ENCODE measurements at regions not wholly inside any gene's neighbourhood (a gene's known extent, or its start where the extent isn't known, plus 50 kb on each side); places are given as distances from the start of the nearest gene placed in this dataset.
"Not testable (repeated sequence)": the region's sequence is repeated elsewhere in the genome, so short reads cannot be mapped to it uniquely, and the experiment has no call there.

DNA sequence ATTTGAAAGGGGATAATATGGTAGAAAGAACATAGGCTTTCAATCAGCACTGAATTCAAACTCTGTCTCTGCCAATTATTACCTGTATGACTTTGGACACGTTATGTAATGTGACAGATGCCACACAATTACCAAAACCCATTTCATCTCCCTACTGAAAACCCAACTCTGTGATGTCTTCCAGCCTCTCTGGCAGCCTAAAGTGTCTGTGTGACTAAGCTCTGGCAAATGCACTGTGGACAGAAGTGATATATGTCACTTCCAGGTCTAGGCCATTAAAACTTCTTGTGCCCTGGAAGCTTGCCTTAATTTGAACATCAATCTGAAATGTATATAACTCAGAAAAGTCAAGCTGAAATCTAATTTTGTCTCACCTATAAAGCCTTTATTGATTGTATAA lies 552.0 kb downstream of the RFC3 start:
- no peak for TF ChIP-seq CTCF (conservative IDR thresholded peaks at IDR 0.05; ENCODE audit: low read depth, low read length)
- no peak overlapping the region for H3K4me3 ChIP-seq (ENCODE audit: low read depth, low read length)
- DNase-seq (ENCODE audit: low read depth), result no peak

DNA sequence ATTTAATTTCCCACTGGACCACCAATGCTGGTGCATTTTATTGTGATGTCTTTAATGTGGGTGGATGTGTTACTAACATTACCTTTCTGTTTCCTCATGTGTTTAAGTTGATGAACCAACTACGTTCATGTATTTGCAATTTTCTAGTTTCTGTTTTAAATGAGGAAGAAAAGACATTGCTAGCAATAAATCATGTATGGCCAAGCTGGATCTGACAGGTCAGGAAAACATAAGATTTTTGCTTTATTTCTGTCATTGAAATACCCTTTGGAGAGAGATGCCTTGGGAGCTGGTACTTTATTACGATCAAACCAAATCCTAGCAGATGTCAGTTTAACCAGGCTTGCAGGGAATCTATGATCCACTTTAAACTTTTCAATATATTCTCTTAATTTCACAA lies 553.2 kb downstream of the RFC3 start:
- TF ChIP-seq CTCF (conservative IDR thresholded peaks at IDR 0.05; ENCODE audit: low read depth, low read length), result no peak
- DNase-seq (ENCODE audit: low read depth), result no peak
- no peak overlapping the region for H3K4me3 ChIP-seq (ENCODE audit: low read depth, low read length)

GRCh38 chr13:34371645-34372395 lies 553.9 kb downstream of the RFC3 start:
- no peak overlapping the region for H3K4me3 ChIP-seq (ENCODE audit: low read depth, low read length)
- TF ChIP-seq CTCF (conservative IDR thresholded peaks at IDR 0.05; ENCODE audit: low read depth, low read length), result no peak
- peak; percentile 29 for DNase-seq (ENCODE audit: low read depth)

DNA sequence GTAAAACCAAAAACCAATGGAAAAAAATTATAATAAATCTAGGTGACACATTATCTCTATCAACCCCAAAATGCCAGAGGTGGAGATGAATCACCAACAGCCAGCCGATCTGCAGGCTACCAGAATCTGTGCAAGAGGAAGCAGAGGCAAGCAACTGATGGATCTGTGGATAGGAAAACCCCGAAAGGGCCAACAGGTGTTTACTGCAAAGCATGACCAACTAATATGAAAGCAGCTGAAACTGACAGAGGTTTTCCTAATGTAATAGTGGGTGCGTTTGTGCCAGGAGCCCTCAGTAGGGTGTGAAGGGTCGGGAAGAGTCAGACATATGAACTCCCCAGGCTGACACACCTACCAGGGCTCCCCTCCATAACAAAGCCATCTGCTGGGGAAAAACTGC lies 554.6 kb downstream of the RFC3 start:
- no peak overlapping the region for H3K4me3 ChIP-seq (ENCODE audit: low read depth, low read length)
- no peak for DNase-seq (ENCODE audit: low read depth)
- no peak for TF ChIP-seq CTCF (conservative IDR thresholded peaks at IDR 0.05; ENCODE audit: low read depth, low read length)

- no peak for DNase-seq (ENCODE audit: low read depth)
- H3K4me3 ChIP-seq (ENCODE audit: low read depth, low read length), result no peak overlapping the region
- TF ChIP-seq CTCF (conservative IDR thresholded peaks at IDR 0.05; ENCODE audit: low read depth, low read length), result no peak
Observed at GRCh38 chr13:34376483-34376882, 558.5 kb downstream of the RFC3 start.

- DNase-seq (ENCODE audit: low read depth), result no peak
- TF ChIP-seq CTCF (conservative IDR thresholded peaks at IDR 0.05; ENCODE audit: low read depth, low read length), result no peak
- no peak overlapping the region for H3K4me3 ChIP-seq (ENCODE audit: low read depth, low read length)
Observed at GRCh38 chr13:34381228-34381627, 560.8 kb upstream of the NBEA start.

- TF ChIP-seq CTCF (conservative IDR thresholded peaks at IDR 0.05; ENCODE audit: low read depth, low read length), result no peak
- DNase-seq (ENCODE audit: low read depth), result no peak
Observed at GRCh38 chr13:34383728-34384127, 558.3 kb upstream of the NBEA start.

DNA sequence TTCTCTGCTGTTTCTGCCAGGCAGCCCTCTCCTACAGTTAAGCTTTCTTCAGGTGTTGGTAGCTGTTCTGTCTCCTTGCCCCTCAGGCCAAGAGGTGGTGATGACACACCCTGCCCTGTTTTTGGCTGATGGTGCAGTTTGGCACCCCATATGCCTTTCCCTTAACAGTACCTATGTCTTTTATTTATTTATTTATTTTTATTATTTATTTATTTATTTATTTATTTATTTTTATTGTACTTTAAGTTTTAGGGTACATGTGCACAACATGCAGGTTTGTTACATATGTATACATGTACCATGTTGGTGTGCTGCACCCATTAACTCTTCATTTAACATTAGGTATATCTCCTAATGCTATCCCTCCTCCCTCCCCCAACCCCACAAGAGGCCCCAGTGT lies 555.8 kb upstream of the NBEA start:
- DNase-seq (ENCODE audit: low read depth); H3K4me3 ChIP-seq (ENCODE audit: low read depth, low read length): not testable (repeated sequence)

More at GRCh38 chr13:34383728-34384127, 558.3 kb upstream of the NBEA start:
- H3K4me3 ChIP-seq (ENCODE audit: low read depth, low read length), result no peak overlapping the region

Data from choroid plexus epithelial cell (primary cell).